Epithelial cell of esophagus (primary cell): ENCODE measurements at regions not wholly inside any gene's neighbourhood (a gene's known extent, or its start where the extent isn't known, plus 50 kb on each side); places are given as distances from the start of the nearest gene placed in this dataset.

Source experiments
- DNase-seq: peaks from one replicate; pipeline ENCODE4 v3.0.0; 2010; ENCODE audit warnings: low read depth
- H3K4me3 ChIP-seq: 2 replicates; pipeline ENCODE4 v1.5.1; 2011; ENCODE audit warnings: mild to moderate bottlenecking, low read length, control low read depth
- CTCF ChIP-seq: IDR thresholded peaks from 2 replicates; pipeline ENCODE4 v1.5.1; 2011; ENCODE audit warnings: low read depth, mild to moderate bottlenecking, low read length, control low read depth, inconsistent platforms; ENCODE audit not compliant: insufficient read depth; ENCODE audit errors: missing control alignments

- H3K4me3 ChIP-seq: no peak overlapping the region
Measured at GRCh38 chr5:54639621-54640020, 122.1 kb downstream of the SNX18 start.

GRCh38 chr5:54638106-54638505 lies 120.5 kb downstream of the SNX18 start:
- DNase-seq: no peak
- no peak for TF ChIP-seq CTCF
- H3K4me3 ChIP-seq: no peak overlapping the region

More at GRCh38 chr5:54639621-54640020, 122.1 kb downstream of the SNX18 start:
- DNase-seq: no peak
- TF ChIP-seq CTCF: no peak

GRCh38 chr5:54637654-54638053 lies 120.1 kb downstream of the SNX18 start:
- H3K4me3 ChIP-seq: no peak overlapping the region
- no peak for DNase-seq
- no peak for TF ChIP-seq CTCF

- peak; percentile 94 for DNase-seq
- TF ChIP-seq CTCF: no peak
Measured at GRCh38 chr5:54634089-54634488, 116.5 kb downstream of the SNX18 start.

GRCh38 chr5:54632131-54632701 lies 114.7 kb downstream of the SNX18 start:
- TF ChIP-seq CTCF: no peak
- no peak for DNase-seq
- no peak overlapping the region for H3K4me3 ChIP-seq

More at GRCh38 chr5:54634089-54634488, 116.5 kb downstream of the SNX18 start:
- H3K4me3 ChIP-seq: no peak overlapping the region

- H3K4me3 ChIP-seq: no peak overlapping the region
- no peak for DNase-seq
- TF ChIP-seq CTCF: no peak
Measured at GRCh38 chr5:54630738-54631359, 113.3 kb downstream of the SNX18 start.

- no peak overlapping the region for H3K4me3 ChIP-seq
- no peak for TF ChIP-seq CTCF
- no peak for DNase-seq
Measured at GRCh38 chr5:54629115-54629514, 111.6 kb downstream of the SNX18 start.
